ENCODE measurements at regions not wholly inside any gene's neighbourhood (a gene's known extent, or its start where the extent isn't known, plus 50 kb on each side); places are given as distances from the start of the nearest gene placed in this dataset.

- Mint-ChIP-seq H3K9me3 (no peaks in the 10 kb centered on the region), H3K4me1 (peaks cover 20 to 26% (median 22%) of the 10 kb centered on the region in 4 donors), H3K36me3 (no peaks in the 10 kb centered on the region), H3K27ac (peak overlapping the region; percentile 57 to 88 (median 83)), H3K4me3 (peak overlapping the region in 6 of 8 donors; percentile 18 to 69 (median 34)), H3K27me3 (no peaks in the 10 kb centered on the region)
- H3K27ac ChIP-seq (ENCODE audit: low read depth, low read length), result no peak overlapping the region
- H3K9me3 ChIP-seq (ENCODE audit: control insufficient read depth in 1 of 2, low read length in 2 of 2), result no peaks in the 10 kb centered on the region
- H3K27me3 ChIP-seq (ENCODE audit: insufficient read depth, low read length), result no peaks in the 10 kb centered on the region
- DNase-seq, result no peak
- H3K4me1 ChIP-seq (ENCODE audit: insufficient read depth, low read length), result peaks cover 30% of the 10 kb centered on the region
- H3K4me3 ChIP-seq (ENCODE audit: low read length in 2 of 2), result no peak overlapping the region
- ChIA-PET POLR2A (ENCODE audit: partially characterized antibody) (interaction anchor here (1.0 to 1.4 kb wide), 3 partner anchors 9 to 19 kb away, joined by 4 to 12 read pairs (median 7); no protein-coding TSS in a partner anchor), CTCF (ENCODE audit: partially characterized antibody) (no interaction called here)
- H3K36me3 ChIP-seq (ENCODE audit: insufficient read depth, low read length), result no peaks in the 10 kb centered on the region
- intact Hi-C loops (cut with micrococcal nuclease), result no loop called here
Measured at GRCh38 chr6:14655201-14656061, 537.9 kb downstream of the CD83 start.

- H3K27ac Mint-ChIP-seq, result peak overlapping the region; percentile 57 to 88 (median 83)
- H3K27me3 ChIP-seq (ENCODE audit: insufficient read depth, low read length), result no peaks in the 10 kb centered on the region
- no peaks in the 10 kb centered on the region for H3K36me3 Mint-ChIP-seq
- H3K36me3 ChIP-seq (ENCODE audit: insufficient read depth, low read length), result no peaks in the 10 kb centered on the region
- ChIA-PET CTCF (ENCODE audit: partially characterized antibody) (no interaction called here), POLR2A (ENCODE audit: partially characterized antibody) (interaction anchor here (1.0 to 1.4 kb wide), 4 partner anchors 8 to 20 kb away, joined by 3 to 12 read pairs (median 6); no protein-coding TSS in a partner anchor)
- H3K9me3 Mint-ChIP-seq, result no peaks in the 10 kb centered on the region
- H3K4me3 ChIP-seq (ENCODE audit: low read length in 2 of 2), result no peak overlapping the region
- no peaks in the 10 kb centered on the region for H3K9me3 ChIP-seq (ENCODE audit: control insufficient read depth in 1 of 2, low read length in 2 of 2)
- H3K27ac ChIP-seq (ENCODE audit: low read depth, low read length), result no peak overlapping the region
- no peaks in the 10 kb centered on the region for H3K27me3 Mint-ChIP-seq
- intact Hi-C loops (cut with micrococcal nuclease), result no loop called here
- H3K4me1 ChIP-seq (ENCODE audit: insufficient read depth, low read length), result peaks cover 36% of the 10 kb centered on the region
- H3K4me1 Mint-ChIP-seq, result peaks cover 20 to 26% (median 22%) of the 10 kb centered on the region in 4 donors
- peak overlapping the region in 6 of 8 donors; percentile 18 to 69 (median 34) for H3K4me3 Mint-ChIP-seq
- peak in 1 of 5 donors; percentile 11 for DNase-seq
Measured at GRCh38 chr6:14656078-14656521, 538.5 kb downstream of the CD83 start.

GRCh38 chr6:14656649-14657048, 539.1 kb downstream of the CD83 start:
- peak overlapping the region in 6 of 7 donors; percentile 38 to 86 (median 62) for H3K27ac Mint-ChIP-seq
- Histone ChIP-seq H3K9me3 (ENCODE audit: control insufficient read depth in 1 of 2, low read length in 2 of 2) (no peaks in the 10 kb centered on the region), H3K4me1 (ENCODE audit: insufficient read depth, low read length) (peaks cover 42% of the 10 kb centered on the region), H3K4me3 (ENCODE audit: low read length in 2 of 2) (no peak overlapping the region), H3K27ac (ENCODE audit: low read depth, low read length) (no peak overlapping the region), H3K27me3 (ENCODE audit: insufficient read depth, low read length) (no peaks in the 10 kb centered on the region), H3K36me3 (ENCODE audit: insufficient read depth, low read length) (no peaks in the 10 kb centered on the region)
- no peak for DNase-seq
- no peaks in the 10 kb centered on the region for H3K9me3 Mint-ChIP-seq
- no peaks in the 10 kb centered on the region for H3K36me3 Mint-ChIP-seq
- ChIA-PET POLR2A (ENCODE audit: partially characterized antibody) (interaction anchor here (1.0 to 2.0 kb wide), 4 partner anchors 8 to 21 kb away, joined by 3 to 12 read pairs (median 5); no protein-coding TSS in a partner anchor), CTCF (ENCODE audit: partially characterized antibody) (no interaction called here)
- peaks cover 20 to 26% (median 22%) of the 10 kb centered on the region in 4 donors for H3K4me1 Mint-ChIP-seq
- no peaks in the 10 kb centered on the region for H3K27me3 Mint-ChIP-seq
- peak overlapping the region in 3 of 8 donors; percentile 7 to 27 (median 18) for H3K4me3 Mint-ChIP-seq
- intact Hi-C loops (cut with micrococcal nuclease), result no loop called here

GRCh38 chr6:14658030-14658429, 540.5 kb downstream of the CD83 start:
- Mint-ChIP-seq H3K27ac (peak overlapping the region in 1 of 7 donors; percentile 71), H3K27me3 (no peaks in the 10 kb centered on the region), H3K4me3 (no peak overlapping the region), H3K36me3 (no peaks in the 10 kb centered on the region), H3K9me3 (no peaks in the 10 kb centered on the region), H3K4me1 (peaks cover 20 to 26% (median 23%) of the 10 kb centered on the region in 4 donors)
- intact Hi-C loops (cut with micrococcal nuclease), result no loop called here
- H3K36me3 ChIP-seq (ENCODE audit: insufficient read depth, low read length), result no peaks in the 10 kb centered on the region
- DNase-seq, result no peak
- H3K4me1 ChIP-seq (ENCODE audit: insufficient read depth, low read length), result peaks cover 53% of the 10 kb centered on the region
- H3K27me3 ChIP-seq (ENCODE audit: insufficient read depth, low read length), result no peaks in the 10 kb centered on the region
- POLR2A ChIA-PET (ENCODE audit: partially characterized antibody), result interaction anchor here (0.6 to 2.0 kb wide), 3 partner anchors 10 to 80 kb away, joined by 3 to 6 read pairs (median 3); no protein-coding TSS in a partner anchor
- H3K27ac ChIP-seq (ENCODE audit: low read depth, low read length), result no peak overlapping the region
- no peaks in the 10 kb centered on the region for H3K9me3 ChIP-seq (ENCODE audit: control insufficient read depth in 1 of 2, low read length in 2 of 2)
- CTCF ChIA-PET (ENCODE audit: partially characterized antibody), result no interaction called here
- H3K4me3 ChIP-seq (ENCODE audit: low read length in 2 of 2), result no peak overlapping the region

- no peak overlapping the region for H3K4me3 Mint-ChIP-seq
- Histone ChIP-seq H3K4me3 (ENCODE audit: low read length in 2 of 2) (no peak overlapping the region), H3K36me3 (ENCODE audit: insufficient read depth, low read length) (no peaks in the 10 kb centered on the region), H3K27me3 (ENCODE audit: insufficient read depth, low read length) (no peaks in the 10 kb centered on the region), H3K4me1 (ENCODE audit: insufficient read depth, low read length) (peaks cover 59% of the 10 kb centered on the region), H3K9me3 (ENCODE audit: control insufficient read depth in 1 of 2, low read length in 2 of 2) (no peaks in the 10 kb centered on the region), H3K27ac (ENCODE audit: low read depth, low read length) (no peak overlapping the region)
- H3K9me3 Mint-ChIP-seq, result no peaks in the 10 kb centered on the region
- peak overlapping the region in 3 of 7 donors; percentile 18 to 82 (median 19) for H3K27ac Mint-ChIP-seq
- no peaks in the 10 kb centered on the region for H3K27me3 Mint-ChIP-seq
- H3K4me1 Mint-ChIP-seq, result peaks cover 25 to 30% (median 27%) of the 10 kb centered on the region in 4 donors
- CTCF ChIA-PET (ENCODE audit: partially characterized antibody), result no interaction called here
- no peak for DNase-seq
- H3K36me3 Mint-ChIP-seq, result no peaks in the 10 kb centered on the region
- POLR2A ChIA-PET (ENCODE audit: partially characterized antibody), result interaction anchor here (1.7 to 2.0 kb wide), 2 partner anchors 9 to 23 kb away, joined by 3 to 6 read pairs; no protein-coding TSS in a partner anchor
- intact Hi-C loops (cut with micrococcal nuclease), result no loop called here
Measured at GRCh38 chr6:14658886-14659561, 541.5 kb downstream of the CD83 start.

GRCh38 chr6:14659841-14660240, 542.3 kb downstream of the CD83 start:
- no peaks in the 10 kb centered on the region for H3K9me3 ChIP-seq (ENCODE audit: control insufficient read depth in 1 of 2, low read length in 2 of 2)
- no peak overlapping the region for H3K4me3 ChIP-seq (ENCODE audit: low read length in 2 of 2)
- Mint-ChIP-seq H3K4me1 (peaks cover 33 to 39% (median 34%) of the 10 kb centered on the region in 4 donors), H3K9me3 (no peaks in the 10 kb centered on the region), H3K4me3 (no peak overlapping the region), H3K27ac (no peak overlapping the region), H3K27me3 (no peaks in the 10 kb centered on the region), H3K36me3 (no peaks in the 10 kb centered on the region)
- POLR2A ChIA-PET (ENCODE audit: partially characterized antibody), result interaction anchor here (3.3 kb wide), 1 partner anchor 24 kb away, joined by 21 read pairs; no protein-coding TSS in a partner anchor
- H3K27me3 ChIP-seq (ENCODE audit: insufficient read depth, low read length), result no peaks in the 10 kb centered on the region
- no peaks in the 10 kb centered on the region for H3K36me3 ChIP-seq (ENCODE audit: insufficient read depth, low read length)
- H3K4me1 ChIP-seq (ENCODE audit: insufficient read depth, low read length), result peaks cover 67% of the 10 kb centered on the region
- CTCF ChIA-PET (ENCODE audit: partially characterized antibody), result no interaction called here
- H3K27ac ChIP-seq (ENCODE audit: low read depth, low read length), result no peak overlapping the region
- intact Hi-C loops (cut with micrococcal nuclease), result loop anchor here (2.0 kb wide), 1 partner anchor 25 kb away; no protein-coding TSS in a partner anchor
- DNase-seq, result no peak
